GM12878 (cell line): ENCODE measurements at regions not wholly inside any gene's neighbourhood (a gene's known extent, or its start where the extent isn't known, plus 50 kb on each side); places are given as distances from the start of the nearest gene placed in this dataset.

Source experiments
- ATAC-seq: fragments of 200-7000 bp; cut with Tn5 transposase; 3 replicates; pipeline ENCODE4 v1.9.1; 2020; ENCODE audit warnings: mild to moderate bottlenecking, moderate library complexity
- BruUV-seq: library from RNA; stranded (reverse); fragments of 400-500 nt; replicated peaks from 2 replicates; lab custom pipeline; 2021; lab: Mats Ljungman, UMichigan
- CTCF ChIA-PET: fragments of 300-600 bp; sonication (Branson Sonifier 250); formaldehyde crosslinking; extraction: SDS; loops from one replicate; lab custom pipeline; 2021; ENCODE audit warnings: inconsistent platforms; lab: Yijun Ruan, JAX
- POLR2A ChIA-PET: fragments of 350-600 bp; formaldehyde crosslinking; extraction: SDS; loops from one replicate; lab custom pipeline; 2021; ENCODE audit warnings: inconsistent platforms; lab: Charles Lee
- RAD21 ChIA-PET: fragments of 300-600 bp; sonication (Branson Sonifier 250); formaldehyde crosslinking; loops from one replicate; lab custom pipeline; 2023; ENCODE audit warnings: antibody characterized with exemption; ENCODE audit not compliant: unreplicated experiment; lab: Charles Lee
- SMC1A ChIA-PET: fragments of 300-600 bp; sonication (Branson Sonifier 250); formaldehyde crosslinking; loops from one replicate; lab custom pipeline; 2023; ENCODE audit not compliant: unreplicated experiment, uncharacterized antibody; lab: Charles Lee
- DNase-seq: peaks from one replicate; pipeline ENCODE4 v3.0.0-alpha.2; 2011; ENCODE audit warnings: low read depth, low spot score
- FAIRE-seq: peaks from 3 replicates; lab custom pipeline; 2011; peaks lifted over from hg19 to GRCh38; lab: Jason Lieb, UNC
- H2AFZ ChIP-seq: 2 replicates; pipeline ENCODE4 v1.6.0; 2011; ENCODE audit warnings: low read depth, low read length, control low read depth; ENCODE audit not compliant: control insufficient read depth
- H3K27ac ChIP-seq: 2 replicates; pipeline ENCODE4 v1.5.1; 2011; ENCODE audit warnings: control low read depth; ENCODE audit not compliant: control insufficient read depth, insufficient read depth
- H3K27me3 ChIP-seq, 2 experiments: replicated peaks in 1 of 2; 2 replicates each; pipeline versions ENCODE4 v1.6.0 to v1.6.1; 2011; ENCODE audit warnings: low read length in 1 of 2; ENCODE audit not compliant: control insufficient read depth in 2 of 2, insufficient read depth in 2 of 2
- H3K36me3 ChIP-seq, 2 experiments: 2 replicates each; pipeline ENCODE4 v1.5.1; 2011; ENCODE audit warnings: low read length in 1 of 2; ENCODE audit not compliant: control insufficient read depth in 2 of 2, insufficient read depth in 2 of 2
- H3K4me1 ChIP-seq: 2 replicates; pipeline ENCODE4 v1.6.1; 2011; ENCODE audit warnings: mild to moderate bottlenecking, low read length, moderate library complexity, mixed read lengths; ENCODE audit not compliant: control insufficient read depth, insufficient read depth
- H3K4me2 ChIP-seq: 2 replicates; pipeline ENCODE4 v1.6.0; 2011; ENCODE audit warnings: control low read depth; ENCODE audit not compliant: control insufficient read depth, insufficient read depth
- H3K4me3 ChIP-seq: fragments of 200-600 bp; sonication (generic); 2 replicates; pipeline ENCODE4 v1.5.1; 2016
- H3K79me2 ChIP-seq: 2 replicates; pipeline ENCODE4 v1.6.0; 2011; ENCODE audit warnings: low read length; ENCODE audit not compliant: control insufficient read depth, insufficient read depth
- H3K9ac ChIP-seq: 2 replicates; pipeline ENCODE4 v1.8.0; 2011; ENCODE audit warnings: low read length, control low read depth, mixed read lengths; ENCODE audit not compliant: control insufficient read depth, insufficient read depth
- H3K9me3 ChIP-seq: replicated peaks from 3 replicates; pipeline ENCODE4 v1.5.1; 2011; ENCODE audit warnings: mild to moderate bottlenecking, low read length; ENCODE audit not compliant: control insufficient read depth, insufficient read depth
- H4K20me1 ChIP-seq: 2 replicates; pipeline ENCODE4 v1.6.0; 2011; ENCODE audit not compliant: control insufficient read depth, insufficient read depth
- BHLHE40 ChIP-seq, 2 experiments: fragments of 450-650 bp in 1 of 2; IDR thresholded peaks; 2 replicates each; pipeline ENCODE4 v1.6.1; 2011 to 2017; ENCODE audit warnings: low read depth in 2 of 2, borderline replicate concordance in 1 of 2, improper control_type of control experiment in 1 of 2, low read length in 1 of 2, mild to moderate bottlenecking in 1 of 2
- CREM ChIP-seq: IDR thresholded peaks from 2 replicates; pipeline ENCODE4 v1.6.1; 2014; ENCODE audit warnings: antibody characterized with exemption, low read depth
- E2F8 ChIP-seq: fragments of 450-650 bp; IDR thresholded peaks from 2 replicates; pipeline ENCODE4 v1.6.1; 2018; ENCODE audit warnings: mild to moderate bottlenecking, low read depth, moderate library complexity; ENCODE audit not compliant: partially characterized antibody
- MTA2 ChIP-seq: fragments of 450-650 bp; IDR thresholded peaks from 2 replicates; pipeline ENCODE4 v1.6.1; 2016; ENCODE audit warnings: low read depth, mild to moderate bottlenecking, moderate library complexity
- PKNOX1 ChIP-seq: fragments of 450-650 bp; IDR thresholded peaks from 2 replicates; pipeline ENCODE4 v1.6.1; 2016; ENCODE audit warnings: mild to moderate bottlenecking
- PML ChIP-seq: IDR thresholded peaks from 2 replicates; pipeline ENCODE4 v1.6.1; 2012; ENCODE audit warnings: low read length, inconsistent platforms
- RELA ChIP-seq: fragments of 450-650 bp; IDR thresholded peaks from 2 replicates; pipeline ENCODE4 v1.8.0; 2014; ENCODE audit warnings: borderline replicate concordance; ENCODE audit not compliant: partially characterized antibody
- RELB ChIP-seq: fragments of 450-650 bp; IDR thresholded peaks from 2 replicates; pipeline ENCODE4 v1.6.1; 2017; ENCODE audit warnings: low read depth, mild to moderate bottlenecking, moderate library complexity
- ZBTB11 ChIP-seq: fragments of 450-650 bp; formaldehyde crosslinking; IDR thresholded peaks from 2 replicates; pipeline ENCODE4 v1.5.0; 2022; ENCODE audit warnings: mild to moderate bottlenecking, missing genetic modification characterization
- ZNF217 ChIP-seq: fragments of 450-650 bp; IDR thresholded peaks from 2 replicates; pipeline ENCODE4 v1.6.1; 2017; ENCODE audit warnings: antibody characterized with exemption, mild to moderate bottlenecking
- WGBS: methylation state at CpG from one replicate; pipeline ENCODE4 v1.1.6; 2016; ENCODE audit warnings: low lambda C conversion rate; ENCODE audit not compliant: insufficient replicate concordance, insufficient coverage; ENCODE audit errors: missing lambda C conversion rate; 5-methylcytosine and 5-hydroxymethylcytosine counted together
- in situ Hi-C: fragments of 300-500 bp; cut with MboI; formaldehyde crosslinking; loops from 9 replicates; pipeline ENCODE4 v1.14.3; 2018; ENCODE audit warnings: mixed read lengths
- intact Hi-C: fragments of 100-400 bp; cut with micrococcal nuclease; formaldehyde crosslinking; loops from one replicate; pipeline ENCODE4 v1.14.2; 2022; ENCODE audit not compliant: unreplicated experiment

DNA sequence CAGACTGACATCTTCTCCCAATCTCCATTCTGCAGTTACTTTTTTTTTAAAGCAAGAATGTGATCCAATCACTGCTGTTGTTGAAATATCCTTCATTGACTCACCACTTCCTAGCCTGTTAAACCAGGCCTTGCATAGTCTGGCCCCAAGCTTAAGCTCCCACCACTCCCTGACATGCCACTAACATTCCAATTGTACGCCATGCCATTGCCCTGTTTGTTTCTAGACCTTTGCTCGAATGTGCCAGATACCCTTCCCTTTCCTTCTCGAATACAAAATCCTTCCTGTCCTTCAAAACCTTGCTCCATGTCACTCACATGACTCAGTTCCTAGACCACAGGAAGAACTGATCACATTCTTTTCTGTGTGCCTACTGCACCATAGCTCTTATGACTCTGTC lies 224.2 kb downstream of the CYRIA start:
- RAD21 ChIA-PET: no interaction called here

More for the DNA sequence above, 224.2 kb downstream of the CYRIA start:
- Histone ChIP-seq H4K20me1 (no peaks in the 10 kb centered on the region), H3K36me3 (no peaks in the 10 kb centered on the region), H2AFZ (no peak overlapping the region), H3K9ac (no peak overlapping the region), H3K4me1 (no peaks in the 10 kb centered on the region), H3K4me3 (no peak overlapping the region), H3K27me3 (peaks cover 0 to 2% of the 10 kb centered on the region in 2 experiments; a peak in 1 of 4 replicates), H3K4me2 (no peak overlapping the region), H3K27ac (no peak overlapping the region), H3K9me3 (no peaks in the 10 kb centered on the region), H3K79me2 (no peaks in the 10 kb centered on the region)
- DNase-seq (no peak), ATAC-seq (no peak), FAIRE-seq (no peak)
- intact Hi-C loops: no loop called here
- ChIA-PET SMC1A (interaction anchor here (0.6 kb wide), 1 partner anchor 712 kb away, joined by 3 read pairs; no protein-coding TSS in a partner anchor), POLR2A (no interaction called here), CTCF (no interaction called here)
- WGBS: 12% methylated on average over 3 of the region's 3 CpGs
- in situ Hi-C loops: no loop called here
- no TSS peak for BruUV-seq
- TF ChIP-seq RELB (no peak), CREM (no peak), RELA (no peak), BHLHE40 (IDR thresholded peaks at IDR 0.05; ENCODE audit: borderline replicate concordance in 1 of 2, low read depth in 2 of 2, low read length in 1 of 2) (no peak), E2F8 (no peak), PML (no peak), ZNF217 (no peak), PKNOX1 (no peak), MTA2 (no peak), ZBTB11 (CRISPR knock-in tag) (no peak)
